ENCODE measurements at regions not wholly inside any gene's neighbourhood (a gene's known extent, or its start where the extent isn't known, plus 50 kb on each side); places are given as distances from the start of the nearest gene placed in this dataset.

DNA sequence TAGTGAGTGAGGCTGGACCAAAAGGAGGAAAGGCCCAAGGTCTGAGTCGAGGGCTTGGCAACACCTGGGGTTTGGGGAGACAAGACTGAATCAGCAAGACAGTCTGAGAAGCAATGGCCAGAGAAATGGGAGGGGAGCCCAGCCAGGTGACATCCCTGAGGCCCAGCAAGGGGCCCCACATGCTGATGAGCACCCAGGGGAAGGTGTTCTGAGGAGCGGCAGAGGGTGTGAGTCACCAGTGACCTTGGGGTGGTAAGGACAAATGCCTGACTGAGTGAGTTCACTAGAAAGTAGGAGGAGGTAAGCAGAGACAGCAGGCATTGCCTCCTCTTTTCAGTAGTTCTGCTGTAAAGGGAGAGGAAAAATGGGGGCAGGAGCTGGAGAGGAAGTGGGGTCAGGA is 192.4 kb upstream of the GALNT2 start:
- no peak for DNase-seq (ENCODE audit: low read depth in 1 of 2, low spot score in 1 of 2)
- in situ Hi-C loops (cut with HindIII; ENCODE audit: low pct_unique_long_range_greater_than_20kb, low sequenced_read_pairs), result no loop called here
- no peak for TF ChIP-seq JUND (IDR thresholded peaks at IDR 0.05; ENCODE audit: low read depth)

DNA sequence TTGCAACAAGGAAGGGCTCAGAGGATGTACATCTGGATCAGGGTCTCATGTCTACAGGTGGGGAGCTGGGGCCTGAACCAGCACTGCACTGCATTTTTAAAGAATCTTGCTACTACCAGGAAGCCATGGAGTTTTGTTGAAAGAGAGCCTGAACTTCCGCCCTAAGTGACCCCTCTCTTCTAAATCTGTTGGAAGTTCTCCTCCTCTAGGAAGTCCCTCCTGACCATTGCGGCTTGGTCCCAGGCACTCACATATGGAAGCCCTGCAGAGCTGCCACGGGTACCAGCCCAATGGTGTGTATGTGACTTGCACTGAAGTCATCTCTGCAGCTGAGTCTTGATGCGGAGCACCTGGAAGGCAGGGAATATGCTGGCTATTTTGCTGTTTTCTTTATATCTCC is 192.0 kb upstream of the GALNT2 start:
- TF ChIP-seq JUND (IDR thresholded peaks at IDR 0.05; ENCODE audit: low read depth), result no peak
- no peak for DNase-seq (ENCODE audit: low read depth in 1 of 2, low spot score in 1 of 2)
- in situ Hi-C loops (cut with HindIII; ENCODE audit: low pct_unique_long_range_greater_than_20kb, low sequenced_read_pairs), result no loop called here

DNA sequence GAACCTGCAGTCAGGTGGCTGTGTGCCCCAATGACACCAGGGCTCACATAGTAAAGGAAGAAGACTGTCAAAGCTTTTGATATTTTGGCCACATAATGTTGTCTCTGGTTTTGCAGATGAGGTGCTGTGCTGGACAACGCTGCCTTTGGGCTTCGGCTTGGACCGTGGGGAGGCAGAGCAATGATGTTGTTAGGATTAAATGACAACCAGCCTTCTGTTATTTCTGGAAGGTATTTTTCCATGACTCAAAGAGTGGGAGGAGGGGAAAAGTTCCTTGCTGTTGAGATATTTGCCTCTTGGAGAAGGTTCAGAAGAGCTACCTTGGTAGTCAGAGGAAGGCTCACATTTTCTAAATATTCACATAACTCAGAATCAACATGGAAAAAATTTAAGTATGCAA is 187.3 kb upstream of the GALNT2 start:
- no peak for TF ChIP-seq JUND (IDR thresholded peaks at IDR 0.05; ENCODE audit: low read depth)
- in situ Hi-C loops (cut with HindIII; ENCODE audit: low pct_unique_long_range_greater_than_20kb, low sequenced_read_pairs), result no loop called here
- no peak for DNase-seq (ENCODE audit: low read depth in 1 of 2, low spot score in 1 of 2)

DNA sequence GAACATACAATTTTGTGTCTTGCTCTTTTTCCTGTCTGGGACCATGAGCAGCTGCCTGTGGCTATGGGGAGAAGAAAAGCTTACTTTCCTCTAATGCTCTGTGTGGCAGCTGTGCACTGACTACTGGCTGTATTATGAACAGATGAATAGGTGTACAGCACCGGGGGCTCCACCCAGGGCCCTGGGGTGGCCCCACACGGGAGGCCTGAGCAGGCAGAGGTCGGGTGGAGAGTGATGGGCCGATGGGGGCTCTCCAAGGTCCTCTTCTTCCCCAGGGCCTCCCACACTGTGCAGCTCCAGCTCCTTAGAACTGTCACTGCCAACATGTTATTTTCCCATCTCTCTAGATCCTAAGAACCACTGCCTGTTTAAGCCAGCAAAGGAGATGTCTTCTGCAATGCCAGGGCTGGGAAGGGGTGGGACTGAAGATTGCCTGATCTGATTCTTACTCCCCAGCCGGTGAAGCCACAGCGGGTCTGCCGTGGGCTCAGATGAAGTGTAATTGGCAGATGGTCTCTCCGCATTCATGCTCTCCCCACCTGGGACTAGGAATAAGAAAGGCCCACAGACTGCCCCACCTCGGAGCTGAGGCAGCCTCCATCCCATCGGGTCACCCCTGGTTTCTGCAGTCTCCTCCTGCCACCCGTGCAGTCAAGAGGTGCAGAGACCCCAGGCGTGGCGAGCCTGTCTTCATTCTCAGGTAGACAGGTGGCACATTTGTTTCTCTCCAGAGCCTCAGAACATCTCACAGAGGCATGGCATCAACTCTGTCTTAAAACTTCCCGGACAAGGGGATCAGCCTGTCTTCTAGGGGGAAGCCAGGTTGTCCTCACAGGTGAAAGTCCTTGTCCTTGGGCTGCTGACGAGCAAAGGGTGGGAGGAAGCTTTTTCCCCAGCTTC is 186.5 kb upstream of the GALNT2 start:
- in situ Hi-C loops (cut with HindIII; ENCODE audit: low pct_unique_long_range_greater_than_20kb, low sequenced_read_pairs), result no loop called here
- no peak for DNase-seq (ENCODE audit: low read depth in 1 of 2, low spot score in 1 of 2)
- TF ChIP-seq JUND (IDR thresholded peaks at IDR 0.05; ENCODE audit: low read depth), result no peak

DNA sequence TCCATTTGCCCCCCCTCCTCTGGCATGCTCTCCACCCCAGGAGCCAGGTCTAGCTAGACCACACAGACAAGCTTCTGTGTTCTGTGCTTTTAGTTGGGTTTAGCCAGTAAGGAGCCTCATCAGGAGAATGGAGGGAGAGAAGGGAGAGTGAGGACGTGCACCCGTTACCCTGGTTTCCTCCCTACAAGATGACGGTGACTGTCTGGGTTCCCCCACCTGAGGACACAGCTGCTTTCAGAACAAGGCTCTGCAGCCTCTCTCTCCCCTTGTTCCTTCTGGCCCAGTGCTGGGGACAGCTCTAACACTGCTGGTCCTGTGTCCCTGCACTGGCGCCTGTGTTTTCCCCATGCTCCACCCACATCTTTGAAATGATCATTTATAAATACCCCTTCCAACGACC is 184.4 kb upstream of the GALNT2 start:
- no peak for TF ChIP-seq JUND (IDR thresholded peaks at IDR 0.05; ENCODE audit: low read depth)
- in situ Hi-C loops (cut with HindIII; ENCODE audit: low pct_unique_long_range_greater_than_20kb, low sequenced_read_pairs), result no loop called here
- no peak for DNase-seq (ENCODE audit: low read depth in 1 of 2, low spot score in 1 of 2)

DNA sequence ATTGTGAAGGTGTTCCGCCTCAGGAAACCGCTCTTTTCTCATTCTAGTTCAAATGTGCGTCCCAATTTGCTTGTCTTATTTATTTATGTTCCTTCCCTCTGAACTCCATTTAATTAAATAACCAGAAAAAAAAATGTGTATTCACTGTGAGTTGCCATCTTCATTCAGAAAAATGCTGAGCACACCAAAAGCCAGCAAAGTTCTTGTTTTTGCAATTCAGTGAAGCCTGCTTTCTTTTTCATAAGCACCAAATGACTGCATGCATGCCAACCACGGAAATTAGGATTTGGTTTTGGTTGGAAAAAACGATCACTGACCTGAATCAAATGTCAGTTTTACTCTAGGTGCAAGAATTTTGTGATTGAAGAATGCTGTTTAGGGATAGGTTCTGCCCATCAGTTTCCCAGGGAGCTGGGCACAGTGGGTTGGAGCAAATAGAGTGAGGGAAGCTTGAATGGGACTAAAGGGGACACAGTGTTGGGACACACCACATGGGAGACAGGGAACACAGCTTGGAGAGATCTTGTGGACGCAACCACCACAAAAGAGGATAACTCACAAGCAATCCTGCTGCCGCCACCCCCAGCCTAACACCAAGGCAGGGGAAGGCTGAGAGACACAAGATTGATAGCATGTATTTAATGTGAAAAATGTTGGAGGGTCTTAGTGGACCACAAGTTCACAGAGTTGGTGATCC is 183.4 kb upstream of the GALNT2 start:
- in situ Hi-C loops (cut with HindIII; ENCODE audit: low pct_unique_long_range_greater_than_20kb, low sequenced_read_pairs), result no loop called here
- no peak for TF ChIP-seq JUND (IDR thresholded peaks at IDR 0.05; ENCODE audit: low read depth)
- no peak for DNase-seq (ENCODE audit: low read depth in 1 of 2, low spot score in 1 of 2)

DNA sequence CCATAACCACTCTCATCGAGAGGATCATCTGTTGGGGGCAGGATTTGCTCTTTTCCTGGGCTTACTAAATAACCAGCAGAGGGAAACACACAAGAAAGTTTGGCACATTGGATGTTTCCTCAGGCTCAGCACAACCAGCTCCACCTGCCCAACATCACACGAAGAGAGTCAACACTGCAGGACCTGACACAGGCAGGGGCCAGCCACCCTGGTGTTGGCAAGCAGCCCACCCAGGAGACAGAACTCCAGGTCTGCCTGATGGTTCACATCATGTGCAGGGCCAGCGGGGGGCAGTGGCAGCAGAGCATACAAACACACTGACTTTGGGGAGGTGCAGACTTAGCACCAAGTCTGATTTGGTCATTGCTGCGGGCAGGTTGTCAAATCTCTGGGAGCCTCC is 182.3 kb upstream of the GALNT2 start:
- DNase-seq (ENCODE audit: low read depth in 1 of 2, low spot score in 1 of 2), result peak; percentile 31 to 61
- no peak for TF ChIP-seq JUND (IDR thresholded peaks at IDR 0.05; ENCODE audit: low read depth)
- in situ Hi-C loops (cut with HindIII; ENCODE audit: low pct_unique_long_range_greater_than_20kb, low sequenced_read_pairs), result no loop called here

DNA sequence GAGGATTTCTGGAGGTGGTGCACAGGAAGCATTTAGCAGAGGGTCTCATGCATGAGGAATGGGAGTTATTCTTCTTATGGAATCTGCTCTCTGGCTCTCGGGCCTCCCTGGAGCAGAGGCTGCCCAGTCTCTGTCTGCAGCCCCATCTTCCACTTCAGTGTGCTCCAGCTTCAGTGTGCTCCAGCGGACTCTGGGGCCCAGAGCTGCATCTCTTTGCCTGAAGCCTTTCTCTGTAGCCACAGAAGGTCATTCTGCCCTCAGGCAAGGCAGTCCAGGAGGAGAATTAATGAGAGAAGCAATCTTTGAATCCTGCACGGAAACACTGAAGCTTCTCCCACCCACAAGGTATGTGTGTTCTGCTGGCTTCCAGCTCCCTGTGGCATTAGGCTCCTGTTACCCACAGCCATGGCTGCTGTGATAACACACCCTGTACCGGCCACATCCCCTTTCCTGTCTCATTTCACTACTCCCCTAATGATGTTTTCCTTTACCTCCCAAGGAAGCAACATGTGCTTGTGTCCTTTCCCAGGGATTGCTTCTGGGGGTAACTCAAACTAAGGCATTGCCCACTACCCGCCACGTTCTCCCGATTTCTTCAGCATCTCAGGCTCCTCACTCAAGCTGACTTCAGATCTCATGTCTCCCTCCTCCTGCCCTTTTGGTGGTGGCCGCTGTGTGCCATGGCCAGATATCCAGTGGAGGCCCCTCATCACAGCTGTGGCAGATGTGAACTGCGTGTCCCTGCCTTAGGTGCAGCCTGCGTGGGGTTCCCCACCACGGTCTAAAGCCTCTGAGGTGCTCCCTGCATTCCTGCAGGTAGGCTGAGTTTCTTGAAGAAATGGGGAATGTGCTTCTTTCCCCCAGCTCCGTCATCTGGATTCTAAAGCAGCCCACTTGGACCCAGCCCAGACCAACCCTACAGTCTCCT is 181.2 kb upstream of the GALNT2 start:
- DNase-seq (ENCODE audit: low read depth in 1 of 2, low spot score in 1 of 2), result no peak
- in situ Hi-C loops (cut with HindIII; ENCODE audit: low pct_unique_long_range_greater_than_20kb, low sequenced_read_pairs), result no loop called here
- TF ChIP-seq JUND (IDR thresholded peaks at IDR 0.05; ENCODE audit: low read depth), result no peak

DNA sequence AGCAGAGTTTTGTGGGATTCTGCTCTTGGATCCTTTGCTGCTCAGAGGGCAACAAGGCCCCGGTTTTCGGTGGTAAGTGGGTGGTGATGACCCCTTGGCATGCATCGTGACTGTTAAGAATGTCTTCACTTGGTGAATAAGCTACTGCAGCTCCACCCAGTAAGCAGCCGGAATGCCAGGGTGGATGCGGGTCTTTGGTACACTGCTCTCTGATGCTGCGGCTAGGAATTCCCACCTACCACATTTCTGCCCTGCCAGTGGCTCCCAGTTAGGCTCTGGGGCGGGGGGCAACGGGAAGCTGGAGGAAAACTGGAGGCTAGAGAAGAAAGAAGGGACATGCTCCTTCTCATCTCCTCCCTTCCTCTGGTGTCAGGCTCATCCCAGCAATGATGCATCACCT is 180.4 kb upstream of the GALNT2 start:
- no peak for TF ChIP-seq JUND (IDR thresholded peaks at IDR 0.05; ENCODE audit: low read depth)
- DNase-seq (ENCODE audit: low read depth in 1 of 2, low spot score in 1 of 2), result no peak
- in situ Hi-C loops (cut with HindIII; ENCODE audit: low pct_unique_long_range_greater_than_20kb, low sequenced_read_pairs), result no loop called here

DNA sequence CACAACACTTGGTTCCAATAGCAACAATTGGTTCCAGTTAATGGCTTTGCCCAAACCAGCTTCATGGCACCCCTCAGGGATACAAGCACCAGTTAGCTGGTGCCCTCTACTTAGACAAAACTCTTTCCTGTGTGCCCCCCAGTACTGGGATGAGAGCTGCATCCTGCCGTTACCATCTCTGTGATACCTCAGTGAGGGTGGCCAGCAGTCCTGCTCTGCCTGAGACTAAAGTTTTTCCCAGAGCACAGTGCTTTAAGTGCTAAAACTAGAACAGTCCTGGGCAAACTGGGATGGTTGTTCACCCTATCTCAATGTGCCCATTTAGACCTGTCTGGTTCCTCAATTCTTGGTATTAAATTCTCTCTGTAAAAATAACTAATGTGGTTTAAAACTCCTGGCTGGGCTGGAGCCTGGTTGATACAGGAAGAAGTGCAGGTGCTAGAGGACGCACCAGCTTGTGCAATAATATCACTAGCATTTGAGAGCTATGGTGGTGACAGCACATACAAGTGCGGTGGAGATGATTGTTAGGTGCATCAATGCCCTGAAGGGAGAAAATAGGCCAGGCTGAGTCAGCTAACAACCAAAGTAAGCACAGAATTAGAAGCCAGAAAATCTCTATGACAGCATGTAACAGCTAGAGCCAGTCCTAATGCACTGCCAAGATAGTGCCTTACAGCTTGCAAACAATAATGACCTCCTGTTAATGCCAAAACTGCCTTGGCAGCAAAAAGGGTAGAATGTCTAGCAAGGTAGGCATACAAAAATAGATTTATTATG is 179.8 kb upstream of the GALNT2 start:
- peak in 1 of 2 experiments; percentile 30 for DNase-seq (ENCODE audit: low read depth in 1 of 2, low spot score in 1 of 2)
- in situ Hi-C loops (cut with HindIII; ENCODE audit: low pct_unique_long_range_greater_than_20kb, low sequenced_read_pairs), result no loop called here
- no peak for TF ChIP-seq JUND (IDR thresholded peaks at IDR 0.05; ENCODE audit: low read depth)

DNA sequence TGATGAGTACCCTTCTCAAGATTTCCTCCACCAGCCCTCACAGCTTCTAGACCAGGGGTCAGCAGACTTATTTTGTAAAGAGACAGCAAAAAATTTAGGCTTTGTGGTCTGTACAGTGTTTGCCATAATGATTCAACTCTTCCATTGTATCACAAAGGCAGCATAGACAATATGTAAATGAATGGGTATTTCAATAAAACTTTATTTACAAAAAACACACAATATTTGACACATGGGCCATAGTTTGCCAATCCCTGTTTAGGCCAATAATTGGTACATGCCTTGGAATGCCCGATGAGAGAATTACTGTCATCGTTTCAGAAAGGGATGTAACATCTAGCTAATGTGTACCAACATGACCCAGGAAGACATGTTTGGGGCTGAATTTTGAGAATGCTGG is 178.9 kb upstream of the GALNT2 start:
- DNase-seq (ENCODE audit: low read depth in 1 of 2, low spot score in 1 of 2), result no peak
- in situ Hi-C loops (cut with HindIII; ENCODE audit: low pct_unique_long_range_greater_than_20kb, low sequenced_read_pairs), result no loop called here
- TF ChIP-seq JUND (IDR thresholded peaks at IDR 0.05; ENCODE audit: low read depth), result no peak

DNA sequence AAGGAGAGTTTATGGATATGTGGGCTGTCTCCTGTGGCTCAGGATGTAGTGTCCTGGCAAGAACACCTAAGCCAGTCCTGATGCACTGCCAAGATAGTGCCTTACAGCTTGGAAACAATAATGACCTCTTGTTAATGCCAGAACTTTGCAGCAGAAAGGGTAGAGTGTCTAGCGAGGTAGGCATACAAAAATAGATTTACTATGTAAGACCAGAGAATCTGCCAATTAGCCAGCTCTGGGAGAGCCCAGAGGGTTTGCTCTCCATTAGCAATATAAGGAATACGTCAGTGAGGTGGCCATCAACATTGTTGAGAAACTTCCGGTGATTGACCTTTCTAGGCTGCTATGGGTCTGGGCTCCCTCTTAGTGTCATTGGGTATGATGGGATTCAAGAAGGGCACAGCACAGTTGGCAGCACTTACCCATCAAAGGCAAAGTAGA is 178.5 kb upstream of the GALNT2 start:
- no peak for DNase-seq (ENCODE audit: low read depth in 1 of 2, low spot score in 1 of 2)
- in situ Hi-C loops (cut with HindIII; ENCODE audit: low pct_unique_long_range_greater_than_20kb, low sequenced_read_pairs), result no loop called here
- TF ChIP-seq JUND (IDR thresholded peaks at IDR 0.05; ENCODE audit: low read depth), result no peak
